ENCODE measurements at regions not wholly inside any gene's neighbourhood (a gene's known extent, or its start where the extent isn't known, plus 50 kb on each side); places are given as distances from the start of the nearest gene placed in this dataset.

DNA sequence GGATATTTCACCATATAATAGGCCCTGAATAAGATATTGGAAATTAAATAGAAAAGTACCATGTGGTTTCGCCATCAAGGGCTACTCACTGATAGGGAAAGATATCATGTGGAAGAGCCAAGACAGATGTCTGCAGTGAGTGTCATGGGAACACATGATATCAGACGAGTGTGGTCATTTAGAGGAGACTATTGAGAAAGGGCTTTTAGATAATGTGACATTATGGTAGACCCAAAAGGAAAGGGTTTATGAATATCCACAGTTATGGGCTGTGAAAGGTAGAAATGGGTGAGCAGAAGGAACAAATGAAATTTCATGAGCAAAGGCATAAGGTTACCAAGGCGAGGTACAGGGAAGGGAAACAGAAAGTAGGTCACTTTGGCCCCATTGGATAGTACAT, 182.3 kb upstream of the PRSS16 start:
- no peak for DNase-seq (ENCODE audit: low read depth in 4 of 6, low spot score in 6 of 6)
- WGBS (ENCODE audit: insufficient coverage) = 91% methylated on average over 3 of the region's 3 CpGs
- no peak overlapping the region for H3K4me3 ChIP-seq (ENCODE audit: low read depth, low read length)
- no peaks in the 10 kb centered on the region for H3K27me3 ChIP-seq (ENCODE audit: control insufficient read depth, insufficient read depth, low read length)
- H3K36me3 ChIP-seq (ENCODE audit: control insufficient read depth, insufficient read depth, low read length) = no peaks in the 10 kb centered on the region
- H3K9me3 ChIP-seq (ENCODE audit: control insufficient read depth, insufficient read depth, low read length) = no peaks in the 10 kb centered on the region
- no peak overlapping the region for H3K27ac ChIP-seq (ENCODE audit: low read depth, low read length)
- no peaks in the 10 kb centered on the region for H3K4me1 ChIP-seq (ENCODE audit: control insufficient read depth, insufficient read depth, low read length)

DNA sequence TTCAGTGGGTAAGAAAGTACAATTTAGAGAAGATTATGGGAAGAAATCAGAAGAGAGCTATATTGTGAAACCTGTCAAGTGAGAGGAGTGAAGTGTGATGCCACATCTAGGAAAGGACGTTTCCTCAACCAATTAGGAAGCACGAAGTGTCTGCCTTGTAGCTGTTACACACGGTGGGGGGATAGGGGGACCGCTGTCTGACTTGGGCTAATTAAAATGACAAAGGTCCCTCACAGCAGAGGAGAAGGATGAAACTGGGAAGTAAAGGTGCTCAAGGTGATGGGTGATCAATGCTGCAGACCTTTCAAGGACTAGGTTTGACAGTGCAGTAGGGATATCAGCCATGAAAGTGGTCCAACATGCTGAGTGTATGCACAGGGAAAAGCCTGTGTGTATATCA, 181.1 kb upstream of the PRSS16 start:
- no peak for DNase-seq (ENCODE audit: low read depth in 4 of 6, low spot score in 6 of 6)
- 15% methylated on average over 4 of the region's 4 CpGs for WGBS (ENCODE audit: insufficient coverage)
- Histone ChIP-seq H3K4me1 (ENCODE audit: control insufficient read depth, insufficient read depth, low read length) (no peaks in the 10 kb centered on the region), H3K9me3 (ENCODE audit: control insufficient read depth, insufficient read depth, low read length) (no peaks in the 10 kb centered on the region), H3K27ac (ENCODE audit: low read depth, low read length) (no peak overlapping the region), H3K27me3 (ENCODE audit: control insufficient read depth, insufficient read depth, low read length) (no peaks in the 10 kb centered on the region), H3K36me3 (ENCODE audit: control insufficient read depth, insufficient read depth, low read length) (no peaks in the 10 kb centered on the region), H3K4me3 (ENCODE audit: low read depth, low read length) (no peak overlapping the region)

DNA sequence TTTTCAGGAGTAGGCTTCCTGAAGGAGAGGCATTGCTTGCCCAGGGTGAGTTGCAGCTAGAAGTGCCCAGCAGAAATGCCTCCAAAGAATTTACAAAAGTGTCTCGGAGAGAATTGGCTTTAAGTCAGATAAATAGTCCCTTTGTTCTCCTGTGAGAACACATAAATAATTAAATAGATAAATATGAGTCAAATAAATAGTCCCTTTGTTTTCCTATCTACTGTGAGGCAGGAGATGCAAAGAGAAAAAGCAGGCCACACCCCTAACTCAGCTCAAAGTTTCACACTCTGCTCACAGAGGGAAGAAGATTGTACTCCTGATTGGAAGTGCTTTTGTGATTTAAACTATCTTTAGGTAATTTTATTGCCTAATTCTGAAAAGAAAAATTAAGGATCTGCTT, 180.7 kb upstream of the PRSS16 start:
- H3K4me1 ChIP-seq (ENCODE audit: control insufficient read depth, insufficient read depth, low read length) = no peaks in the 10 kb centered on the region
- H3K27ac ChIP-seq (ENCODE audit: low read depth, low read length) = no peak overlapping the region
- DNase-seq (ENCODE audit: low read depth in 4 of 6, low spot score in 6 of 6) = no peak
- H3K36me3 ChIP-seq (ENCODE audit: control insufficient read depth, insufficient read depth, low read length) = no peaks in the 10 kb centered on the region
- no peaks in the 10 kb centered on the region for H3K27me3 ChIP-seq (ENCODE audit: control insufficient read depth, insufficient read depth, low read length)
- no peak overlapping the region for H3K4me3 ChIP-seq (ENCODE audit: low read depth, low read length)
- WGBS (ENCODE audit: insufficient coverage) = no CpG with 5 or more reads among the region's 1 CpG
- H3K9me3 ChIP-seq (ENCODE audit: control insufficient read depth, insufficient read depth, low read length) = no peaks in the 10 kb centered on the region

DNA sequence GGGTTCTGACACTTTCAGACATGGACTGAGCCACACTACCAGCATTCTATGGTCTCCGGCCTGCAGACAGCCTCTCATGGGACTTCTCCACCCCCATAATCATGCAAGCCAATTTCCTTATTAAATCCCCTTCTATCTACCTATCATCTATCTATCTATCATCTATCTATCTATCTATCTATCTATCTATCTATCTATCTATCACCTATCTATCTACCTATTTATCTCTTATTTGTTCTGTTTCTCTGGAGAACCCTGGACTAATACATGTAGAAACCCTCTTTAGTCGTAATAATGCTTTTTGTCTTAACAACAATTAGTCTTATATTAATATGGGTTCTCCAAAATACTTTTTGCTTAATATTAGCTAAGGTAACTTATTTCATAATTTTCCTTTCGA, 174.1 kb upstream of the PRSS16 start:
- Histone ChIP-seq H3K27ac (ENCODE audit: low read depth, low read length) (no peak overlapping the region), H3K36me3 (ENCODE audit: control insufficient read depth, insufficient read depth, low read length) (no peaks in the 10 kb centered on the region), H3K9me3 (ENCODE audit: control insufficient read depth, insufficient read depth, low read length) (no peaks in the 10 kb centered on the region), H3K27me3 (ENCODE audit: control insufficient read depth, insufficient read depth, low read length) (peaks cover 6% of the 10 kb centered on the region), H3K4me1 (ENCODE audit: control insufficient read depth, insufficient read depth, low read length) (peaks cover under 1% of the 10 kb centered on the region), H3K4me3 (ENCODE audit: low read depth, low read length) (no peak overlapping the region)
- DNase-seq (ENCODE audit: low read depth in 4 of 6, low spot score in 6 of 6) = no peak
- 77% methylated on average over 1 of the region's 3 CpGs for WGBS (ENCODE audit: insufficient coverage)

DNA sequence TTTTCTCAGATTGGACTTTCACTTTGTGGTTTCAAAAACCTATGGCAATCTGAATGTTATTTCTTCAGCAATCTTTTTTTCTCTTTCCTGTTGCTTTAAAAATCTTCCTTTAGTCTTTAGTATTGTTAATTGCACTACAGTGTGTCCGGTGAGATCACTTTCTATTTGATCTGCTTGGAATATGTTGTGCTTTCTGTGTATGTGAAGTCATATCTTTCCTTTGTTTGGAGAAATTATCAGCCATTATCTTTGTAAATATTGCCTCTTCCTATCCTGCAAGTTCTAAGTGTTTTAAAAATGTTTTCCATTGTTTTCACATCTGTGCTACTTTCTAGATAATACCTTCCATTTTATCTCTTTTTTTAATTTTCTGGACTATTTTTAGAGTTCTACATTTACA, 171.4 kb upstream of the PRSS16 start:
- Histone ChIP-seq H3K36me3 (ENCODE audit: control insufficient read depth, insufficient read depth, low read length) (no peaks in the 10 kb centered on the region), H3K27me3 (ENCODE audit: control insufficient read depth, insufficient read depth, low read length) (peaks cover 12% of the 10 kb centered on the region), H3K4me1 (ENCODE audit: control insufficient read depth, insufficient read depth, low read length) (peaks cover 4% of the 10 kb centered on the region), H3K4me3 (ENCODE audit: low read depth, low read length) (no peak overlapping the region), H3K27ac (ENCODE audit: low read depth, low read length) (no peak overlapping the region), H3K9me3 (ENCODE audit: control insufficient read depth, insufficient read depth, low read length) (no peaks in the 10 kb centered on the region)
- WGBS (ENCODE audit: insufficient coverage) = no CpG with 5 or more reads among the region's 1 CpG
- DNase-seq (ENCODE audit: low read depth in 4 of 6, low spot score in 6 of 6) = no peak

DNA sequence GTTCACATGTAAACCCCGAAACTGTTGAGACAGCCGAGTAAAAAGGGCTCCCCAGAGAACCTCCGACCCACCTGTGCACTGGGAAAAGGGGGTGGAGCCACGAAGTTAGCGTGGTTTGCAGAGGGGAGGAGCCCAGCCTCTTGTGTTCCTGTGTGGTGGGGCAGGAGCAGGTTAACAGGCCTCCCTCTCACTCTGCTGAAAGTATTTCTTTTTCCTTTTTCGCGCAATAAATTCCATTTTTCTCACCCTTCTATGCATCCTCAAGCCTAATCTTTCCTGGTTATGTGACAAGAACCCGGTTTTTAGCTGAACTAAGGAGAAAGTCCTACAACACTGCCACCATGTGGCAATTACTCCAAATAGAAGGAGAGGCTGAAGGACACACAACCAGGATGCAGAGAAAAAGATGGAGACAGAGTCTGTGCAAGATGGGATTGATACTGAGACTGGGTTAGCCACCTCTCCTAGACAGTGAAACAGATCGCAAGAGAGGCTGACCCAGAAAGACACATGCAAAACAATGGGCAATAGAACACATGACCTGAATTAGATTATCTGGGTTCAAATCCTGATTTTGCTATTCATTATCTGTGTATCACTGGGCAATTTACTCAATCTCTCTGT, 168.7 kb upstream of the PRSS16 start:
- Histone ChIP-seq H3K27ac (ENCODE audit: low read depth, low read length) (no peak overlapping the region), H3K27me3 (ENCODE audit: control insufficient read depth, insufficient read depth, low read length) (peaks cover 20% of the 10 kb centered on the region), H3K4me1 (ENCODE audit: control insufficient read depth, insufficient read depth, low read length) (peaks cover 4% of the 10 kb centered on the region), H3K36me3 (ENCODE audit: control insufficient read depth, insufficient read depth, low read length) (no peaks in the 10 kb centered on the region), H3K9me3 (ENCODE audit: control insufficient read depth, insufficient read depth, low read length) (no peaks in the 10 kb centered on the region), H3K4me3 (ENCODE audit: low read depth, low read length) (peak overlapping the region; percentile 29)
- DNase-seq (ENCODE audit: low read depth in 4 of 6, low spot score in 6 of 6) = peak in 5 of 6 donors; percentile 60 to 94 (median 68)
- WGBS (ENCODE audit: insufficient coverage) = 10% methylated on average over 4 of the region's 9 CpGs

DNA sequence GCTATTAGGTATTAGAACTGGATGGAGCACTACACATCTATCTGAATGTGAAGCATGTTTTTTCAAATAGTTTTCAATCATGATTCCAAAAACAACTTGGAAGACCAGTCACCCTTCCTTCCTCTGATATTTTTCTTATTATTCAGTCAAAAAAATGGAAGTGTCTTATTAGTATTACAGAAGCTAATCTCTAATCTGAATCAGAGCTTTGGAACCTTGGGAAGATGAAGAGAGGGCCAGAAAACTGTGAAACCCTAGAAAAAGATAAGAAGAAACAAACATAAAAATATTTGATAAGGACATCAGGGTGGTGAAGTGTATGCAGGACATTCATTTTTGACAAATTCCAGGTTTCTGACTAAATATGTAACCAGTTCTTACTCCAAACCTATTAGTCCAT, 166.3 kb upstream of the PRSS16 start:
- Histone ChIP-seq H3K36me3 (ENCODE audit: control insufficient read depth, insufficient read depth, low read length) (no peaks in the 10 kb centered on the region), H3K27me3 (ENCODE audit: control insufficient read depth, insufficient read depth, low read length) (peaks cover 17% of the 10 kb centered on the region)

DNA sequence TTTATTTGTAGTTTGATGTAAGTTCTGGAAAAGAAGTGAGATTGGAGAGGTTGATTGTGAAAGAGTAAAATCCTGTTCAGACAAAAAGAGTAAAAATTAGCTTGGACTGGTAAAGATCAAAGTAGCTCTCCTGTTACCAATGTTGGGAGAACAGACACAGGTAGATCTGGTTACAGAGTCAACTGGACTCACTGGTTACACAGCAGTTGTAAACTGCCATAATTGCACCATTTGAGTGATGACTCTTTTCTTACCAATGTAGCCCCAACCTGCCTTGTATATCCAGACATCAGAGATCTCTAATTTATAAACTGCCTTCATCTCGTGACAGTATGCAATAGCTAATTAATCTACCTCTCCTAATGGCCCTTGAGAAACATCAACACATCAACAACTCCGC, 165.6 kb upstream of the PRSS16 start:
- no peak for DNase-seq (ENCODE audit: low read depth in 4 of 6, low spot score in 6 of 6)
- H3K27ac ChIP-seq (ENCODE audit: low read depth, low read length) = no peak overlapping the region
- H3K4me3 ChIP-seq (ENCODE audit: low read depth, low read length) = no peak overlapping the region
- WGBS (ENCODE audit: insufficient coverage) = 57% methylated on average over 2 of the region's 2 CpGs
- H3K4me1 ChIP-seq (ENCODE audit: control insufficient read depth, insufficient read depth, low read length) = peaks cover 4% of the 10 kb centered on the region
- H3K27me3 ChIP-seq (ENCODE audit: control insufficient read depth, insufficient read depth, low read length) = peaks cover 17% of the 10 kb centered on the region
- H3K36me3 ChIP-seq (ENCODE audit: control insufficient read depth, insufficient read depth, low read length) = no peaks in the 10 kb centered on the region
- H3K9me3 ChIP-seq (ENCODE audit: control insufficient read depth, insufficient read depth, low read length) = no peaks in the 10 kb centered on the region

More for the DNA sequence above, 166.3 kb upstream of the PRSS16 start:
- no peak for DNase-seq (ENCODE audit: low read depth in 4 of 6, low spot score in 6 of 6)
- Histone ChIP-seq H3K4me3 (ENCODE audit: low read depth, low read length) (no peak overlapping the region), H3K27ac (ENCODE audit: low read depth, low read length) (no peak overlapping the region), H3K4me1 (ENCODE audit: control insufficient read depth, insufficient read depth, low read length) (peaks cover 4% of the 10 kb centered on the region), H3K9me3 (ENCODE audit: control insufficient read depth, insufficient read depth, low read length) (no peaks in the 10 kb centered on the region)

DNA sequence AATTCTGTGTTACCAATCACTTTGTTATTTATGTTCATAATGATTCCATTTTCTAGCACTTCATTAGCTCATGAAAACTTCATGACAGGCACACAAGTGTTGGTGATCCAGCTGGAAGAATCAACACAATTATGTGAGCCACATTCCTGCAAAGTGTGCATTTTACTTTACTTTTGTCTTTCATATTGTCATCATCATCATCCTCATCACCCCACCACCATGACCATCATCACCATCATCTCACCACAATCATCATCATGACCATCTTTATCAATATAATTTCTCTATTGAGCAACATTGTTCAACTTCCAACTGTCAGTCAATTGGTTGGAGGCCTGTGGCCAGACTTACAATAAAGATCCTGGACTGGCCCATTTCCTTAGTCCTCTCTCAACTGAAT, 159.4 kb upstream of the PRSS16 start:
- no peak overlapping the region for H3K27ac ChIP-seq (ENCODE audit: low read depth, low read length)
- H3K36me3 ChIP-seq (ENCODE audit: control insufficient read depth, insufficient read depth, low read length) = no peaks in the 10 kb centered on the region
- peaks cover 31% of the 10 kb centered on the region for H3K27me3 ChIP-seq (ENCODE audit: control insufficient read depth, insufficient read depth, low read length)
- H3K4me3 ChIP-seq (ENCODE audit: low read depth, low read length) = no peak overlapping the region
- DNase-seq (ENCODE audit: low read depth in 4 of 6, low spot score in 6 of 6) = no peak
- H3K4me1 ChIP-seq (ENCODE audit: control insufficient read depth, insufficient read depth, low read length) = peaks cover 4% of the 10 kb centered on the region
- H3K9me3 ChIP-seq (ENCODE audit: control insufficient read depth, insufficient read depth, low read length) = no peaks in the 10 kb centered on the region

DNA sequence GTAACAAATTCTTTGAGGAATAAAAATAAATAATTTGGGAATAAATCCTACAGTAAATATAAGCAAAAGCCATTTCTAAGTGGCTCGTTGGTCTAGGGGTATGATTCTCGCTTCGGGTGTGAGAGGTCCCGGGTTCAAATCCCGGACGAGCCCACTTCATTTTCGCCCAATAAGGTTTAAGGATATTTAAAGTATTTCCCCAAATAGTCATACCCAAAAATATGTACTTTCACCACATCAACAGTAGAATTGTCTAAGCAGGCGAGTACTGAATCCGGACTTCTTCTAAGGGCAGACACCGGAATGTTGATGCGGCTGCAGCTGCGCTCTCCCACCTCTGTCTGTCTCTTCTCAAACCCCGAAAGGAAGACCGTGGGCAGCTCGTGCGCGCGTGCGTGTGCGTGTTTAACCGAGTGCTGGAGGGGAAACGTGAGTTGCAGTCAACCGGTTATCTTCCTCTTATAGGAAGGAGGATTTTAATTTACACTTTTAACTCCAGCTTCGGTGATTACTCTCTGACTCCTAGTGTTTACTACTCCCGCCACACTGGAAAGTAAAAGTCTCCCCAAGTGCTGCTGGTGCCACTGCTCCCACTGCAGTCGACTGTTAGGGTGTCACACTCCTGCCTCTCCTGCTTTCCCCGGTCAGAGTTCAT, 155.7 kb upstream of the PRSS16 start:
- H3K27ac ChIP-seq (ENCODE audit: low read depth, low read length) = no peak overlapping the region
- H3K36me3 ChIP-seq (ENCODE audit: control insufficient read depth, insufficient read depth, low read length) = no peaks in the 10 kb centered on the region
- no peaks in the 10 kb centered on the region for H3K9me3 ChIP-seq (ENCODE audit: control insufficient read depth, insufficient read depth, low read length)
- peak overlapping the region; percentile 32 for H3K4me3 ChIP-seq (ENCODE audit: low read depth, low read length)
- DNase-seq (ENCODE audit: low read depth in 4 of 6, low spot score in 6 of 6) = peak in 2 of 6 donors; percentile 17 to 62
- H3K4me1 ChIP-seq (ENCODE audit: control insufficient read depth, insufficient read depth, low read length) = peaks cover 7% of the 10 kb centered on the region
- WGBS (ENCODE audit: insufficient coverage) = 6% methylated on average over 5 of the region's 27 CpGs
- peaks cover 54% of the 10 kb centered on the region for H3K27me3 ChIP-seq (ENCODE audit: control insufficient read depth, insufficient read depth, low read length)

Data from spinal cord (tissue), 9 donors.